ENCODE measurements at regions not wholly inside any gene's neighbourhood (a gene's known extent, or its start where the extent isn't known, plus 50 kb on each side); places are given as distances from the start of the nearest gene placed in this dataset.

- H3K4me3 ChIP-seq (ENCODE audit: insufficient read depth, low read depth, low read length), result no peak overlapping the region
- DNase-seq, result no peak
- no peaks in the 10 kb centered on the region for H3K27me3 ChIP-seq (ENCODE audit: control insufficient read depth, insufficient read depth, low read length)
- no peaks in the 10 kb centered on the region for H3K36me3 ChIP-seq (replicated peaks; ENCODE audit: control insufficient read depth, insufficient read depth, low read length)
These were observed 80.0 kb downstream of the CENPW start for GRCh38 chr6:126419901-126420300.

GRCh38 chr6:126422912-126423311 is 83.0 kb downstream of the CENPW start:
- Histone ChIP-seq H3K36me3 (replicated peaks; ENCODE audit: control insufficient read depth, insufficient read depth, low read length) (no peaks in the 10 kb centered on the region), H3K27me3 (ENCODE audit: control insufficient read depth, insufficient read depth, low read length) (no peaks in the 10 kb centered on the region), H3K4me3 (ENCODE audit: insufficient read depth, low read depth, low read length) (no peak overlapping the region)
- no peak for DNase-seq

- Histone ChIP-seq H3K27me3 (ENCODE audit: control insufficient read depth, insufficient read depth, low read length) (no peaks in the 10 kb centered on the region), H3K36me3 (replicated peaks; ENCODE audit: control insufficient read depth, insufficient read depth, low read length) (no peaks in the 10 kb centered on the region), H3K4me3 (ENCODE audit: insufficient read depth, low read depth, low read length) (no peak overlapping the region)
- DNase-seq, result no peak
These were observed 87.8 kb downstream of the CENPW start for GRCh38 chr6:126427713-126428112.

- H3K4me3 ChIP-seq (ENCODE audit: insufficient read depth, low read depth, low read length), result no peak overlapping the region
- H3K27me3 ChIP-seq (ENCODE audit: control insufficient read depth, insufficient read depth, low read length), result no peaks in the 10 kb centered on the region
- H3K36me3 ChIP-seq (replicated peaks; ENCODE audit: control insufficient read depth, insufficient read depth, low read length), result no peaks in the 10 kb centered on the region
- no peak for DNase-seq
These were observed 90.0 kb downstream of the CENPW start for GRCh38 chr6:126429866-126430265.

- DNase-seq, result no peak
- H3K4me3 ChIP-seq (ENCODE audit: insufficient read depth, low read depth, low read length), result no peak overlapping the region
- no peaks in the 10 kb centered on the region for H3K27me3 ChIP-seq (ENCODE audit: control insufficient read depth, insufficient read depth, low read length)
- H3K36me3 ChIP-seq (replicated peaks; ENCODE audit: control insufficient read depth, insufficient read depth, low read length), result no peaks in the 10 kb centered on the region
These were observed 92.6 kb downstream of the CENPW start for GRCh38 chr6:126432564-126432963.

- Histone ChIP-seq H3K36me3 (replicated peaks; ENCODE audit: control insufficient read depth, insufficient read depth, low read length) (no peaks in the 10 kb centered on the region), H3K27me3 (ENCODE audit: control insufficient read depth, insufficient read depth, low read length) (no peaks in the 10 kb centered on the region), H3K4me3 (ENCODE audit: insufficient read depth, low read depth, low read length) (no peak overlapping the region)
- DNase-seq, result no peak
These were observed 94.0 kb downstream of the CENPW start for GRCh38 chr6:126433927-126434326.

GRCh38 chr6:126437205-126437604 is 97.3 kb downstream of the CENPW start:
- H3K4me3 ChIP-seq (ENCODE audit: insufficient read depth, low read depth, low read length), result no peak overlapping the region

GRCh38 chr6:126439040-126439439 is 99.1 kb downstream of the CENPW start:
- Histone ChIP-seq H3K4me3 (ENCODE audit: insufficient read depth, low read depth, low read length) (no peak overlapping the region), H3K36me3 (replicated peaks; ENCODE audit: control insufficient read depth, insufficient read depth, low read length) (no peaks in the 10 kb centered on the region), H3K27me3 (ENCODE audit: control insufficient read depth, insufficient read depth, low read length) (no peaks in the 10 kb centered on the region)
- DNase-seq, result no peak

More at GRCh38 chr6:126437205-126437604, 97.3 kb downstream of the CENPW start:
- Histone ChIP-seq H3K27me3 (ENCODE audit: control insufficient read depth, insufficient read depth, low read length) (no peaks in the 10 kb centered on the region), H3K36me3 (replicated peaks; ENCODE audit: control insufficient read depth, insufficient read depth, low read length) (no peaks in the 10 kb centered on the region)
- no peak for DNase-seq

- DNase-seq, result no peak
- no peaks in the 10 kb centered on the region for H3K27me3 ChIP-seq (ENCODE audit: control insufficient read depth, insufficient read depth, low read length)
These were observed 101.0 kb downstream of the CENPW start for GRCh38 chr6:126440923-126441322.

GRCh38 chr6:126444659-126445273 is 104.9 kb downstream of the CENPW start:
- DNase-seq, result no peak
- no peaks in the 10 kb centered on the region for H3K27me3 ChIP-seq (ENCODE audit: control insufficient read depth, insufficient read depth, low read length)
- H3K36me3 ChIP-seq (replicated peaks; ENCODE audit: control insufficient read depth, insufficient read depth, low read length), result no peaks in the 10 kb centered on the region
- no peak overlapping the region for H3K4me3 ChIP-seq (ENCODE audit: insufficient read depth, low read depth, low read length)

More at GRCh38 chr6:126440923-126441322, 101.0 kb downstream of the CENPW start:
- Histone ChIP-seq H3K4me3 (ENCODE audit: insufficient read depth, low read depth, low read length) (no peak overlapping the region), H3K36me3 (replicated peaks; ENCODE audit: control insufficient read depth, insufficient read depth, low read length) (no peaks in the 10 kb centered on the region)

GRCh38 chr6:126446248-126446647 is 106.3 kb downstream of the CENPW start:
- no peak overlapping the region for H3K4me3 ChIP-seq (ENCODE audit: insufficient read depth, low read depth, low read length)
- no peak for DNase-seq
- no peaks in the 10 kb centered on the region for H3K27me3 ChIP-seq (ENCODE audit: control insufficient read depth, insufficient read depth, low read length)
- H3K36me3 ChIP-seq (replicated peaks; ENCODE audit: control insufficient read depth, insufficient read depth, low read length), result no peaks in the 10 kb centered on the region

GRCh38 chr6:126447367-126447766 is 107.5 kb downstream of the CENPW start:
- no peak overlapping the region for H3K4me3 ChIP-seq (ENCODE audit: insufficient read depth, low read depth, low read length)
- no peaks in the 10 kb centered on the region for H3K27me3 ChIP-seq (ENCODE audit: control insufficient read depth, insufficient read depth, low read length)
- no peak for DNase-seq
- H3K36me3 ChIP-seq (replicated peaks; ENCODE audit: control insufficient read depth, insufficient read depth, low read length), result no peaks in the 10 kb centered on the region

GRCh38 chr6:126461045-126461444 is 121.1 kb downstream of the CENPW start:
- DNase-seq, result no peak
- Histone ChIP-seq H3K36me3 (replicated peaks; ENCODE audit: control insufficient read depth, insufficient read depth, low read length) (no peaks in the 10 kb centered on the region), H3K4me3 (ENCODE audit: insufficient read depth, low read depth, low read length) (no peak overlapping the region), H3K27me3 (ENCODE audit: control insufficient read depth, insufficient read depth, low read length) (no peaks in the 10 kb centered on the region)

- no peak for DNase-seq
- Histone ChIP-seq H3K36me3 (replicated peaks; ENCODE audit: control insufficient read depth, insufficient read depth, low read length) (no peaks in the 10 kb centered on the region), H3K4me3 (ENCODE audit: insufficient read depth, low read depth, low read length) (no peak overlapping the region), H3K27me3 (ENCODE audit: control insufficient read depth, insufficient read depth, low read length) (no peaks in the 10 kb centered on the region)
These were observed 124.3 kb downstream of the CENPW start for GRCh38 chr6:126464245-126464644.

GRCh38 chr6:126475449-126475848 is 135.5 kb downstream of the CENPW start:
- no peak for DNase-seq
- no peaks in the 10 kb centered on the region for H3K36me3 ChIP-seq (replicated peaks; ENCODE audit: control insufficient read depth, insufficient read depth, low read length)
- H3K27me3 ChIP-seq (ENCODE audit: control insufficient read depth, insufficient read depth, low read length), result no peaks in the 10 kb centered on the region
- no peak overlapping the region for H3K4me3 ChIP-seq (ENCODE audit: insufficient read depth, low read depth, low read length)

- no peaks in the 10 kb centered on the region for H3K27me3 ChIP-seq (ENCODE audit: control insufficient read depth, insufficient read depth, low read length)
- no peaks in the 10 kb centered on the region for H3K36me3 ChIP-seq (replicated peaks; ENCODE audit: control insufficient read depth, insufficient read depth, low read length)
- no peak for DNase-seq
- H3K4me3 ChIP-seq (ENCODE audit: insufficient read depth, low read depth, low read length), result no peak overlapping the region
These were observed 137.8 kb downstream of the CENPW start for GRCh38 chr6:126477678-126478077.

Measured in H7 (cell line).